Body of pancreas (tissue), 4 donors: ENCODE measurements at regions not wholly inside any gene's neighbourhood (a gene's known extent, or its start where the extent isn't known, plus 50 kb on each side); places are given as distances from the start of the nearest gene placed in this dataset.

Source experiments
- ATAC-seq: fragments of 150-250 bp; one replicate; pipeline ENCODE4 v1.9.1; 2016
- DNase-seq, 4 donors: peaks; one replicate each; pipeline ENCODE4 v3.0.0-alpha.2; 2019
- H3K27ac ChIP-seq, 4 donors: fragments of 200-600 bp; sonication (generic); 1 replicate in 3 of 4; 2 replicates in 1 of 4; pipeline versions ENCODE4 v1.5.1 to v1.6.1; 2016 to 2019; ENCODE audit warnings: mild to moderate bottlenecking in 1 of 4, mixed read lengths in 1 of 4, moderate library complexity in 1 of 4
- H3K27me3 ChIP-seq, 2 donors: fragments of 200-600 bp; sonication (generic); one replicate each; pipeline ENCODE4 v1.6.0; 2016; ENCODE audit warnings: mild to moderate bottlenecking in 1 of 2
- H3K36me3 ChIP-seq, 2 donors: fragments of 200-600 bp; sonication (generic); replicated peaks in 1 of 2; 2 replicates each; pipeline ENCODE4 v1.5.1; 2016; ENCODE audit warnings: low read depth in 2 of 2; ENCODE audit not compliant: insufficient read depth in 1 of 2
- H3K4me1 ChIP-seq: fragments of 200-600 bp; sonication (generic); one replicate; pipeline ENCODE4 v1.6.0; 2016
- H3K4me3 ChIP-seq, 2 donors: fragments of 200-600 bp; sonication (generic); 1 replicate in 1 of 2; 2 replicates in 1 of 2; pipeline ENCODE4 v1.5.1; 2016 to 2019
- H3K9me3 ChIP-seq, 3 donors: fragments of 200-600 bp; sonication (generic); 1 replicate in 2 of 3; 2 replicates in 1 of 3; pipeline ENCODE4 v1.5.1; 2016
- CTCF ChIP-seq, 7 experiments: fragments of 450-650 bp in 4 of 7; fragments of 200-600 bp in 3 of 7; sonication (generic) in 3 of 7; IDR thresholded peaks; one replicate each; pipeline ENCODE4 v1.5.1; 2016 to 2019; ENCODE audit warnings: antibody characterized with exemption in 7 of 7
- POLR2A ChIP-seq, 3 donors: fragments of 450-650 bp; IDR thresholded peaks; one replicate each; pipeline ENCODE4 v1.6.1; 2016; ENCODE audit warnings: antibody characterized with exemption in 3 of 3, mild to moderate bottlenecking in 2 of 3
- WGBS, 2 donors: methylation state at CpG; one replicate each; pipeline ENCODE4 v1.1.5; 2017; 5-methylcytosine and 5-hydroxymethylcytosine counted together
- intact Hi-C: fragments of 100-400 bp; cut with DNase I; formaldehyde crosslinking; loops from one replicate; pipeline ENCODE4 v1.15.1; 2023

- DNase-seq (no peak), ATAC-seq (no peak)
- Histone ChIP-seq H3K9me3 (no peaks in the 10 kb centered on the region), H3K4me1 (no peaks in the 10 kb centered on the region), H3K27me3 (no peaks in the 10 kb centered on the region), H3K36me3 (no peaks in the 10 kb centered on the region), H3K27ac (no peak overlapping the region), H3K4me3 (no peak overlapping the region)
- TF ChIP-seq POLR2A (IDR thresholded peaks at IDR 0.05) (no peak), CTCF (IDR thresholded peaks at IDR 0.05) (no peak)
- 27 to 29% methylated on average over 4 of the region's 4 CpGs for WGBS, 2 donors
- intact Hi-C loops, result no loop called here
Measured at GRCh38 chr20:63145156-63145555, 70.8 kb downstream of the YTHDF1 start.

- ATAC-seq (no peak), DNase-seq (no peak)
- WGBS, 2 donors, result 66 to 77% methylated on average over 9 of the region's 9 CpGs
- Histone ChIP-seq H3K27ac (no peak overlapping the region), H3K36me3 (no peaks in the 10 kb centered on the region), H3K4me3 (no peak overlapping the region), H3K9me3 (no peaks in the 10 kb centered on the region), H3K27me3 (no peaks in the 10 kb centered on the region), H3K4me1 (no peaks in the 10 kb centered on the region)
- no peak for TF ChIP-seq CTCF (IDR thresholded peaks at IDR 0.05)
- no peak for TF ChIP-seq POLR2A (IDR thresholded peaks at IDR 0.05)
- intact Hi-C loops, result no loop called here
Measured at GRCh38 chr20:63142933-63143332, 73.0 kb downstream of the YTHDF1 start.

- intact Hi-C loops, result no loop called here
- ATAC-seq (no peak), DNase-seq (no peak)
- Histone ChIP-seq H3K27me3 (no peaks in the 10 kb centered on the region), H3K36me3 (no peaks in the 10 kb centered on the region), H3K27ac (no peak overlapping the region), H3K4me1 (no peaks in the 10 kb centered on the region), H3K4me3 (no peak overlapping the region), H3K9me3 (no peaks in the 10 kb centered on the region)
- no peak for TF ChIP-seq CTCF (IDR thresholded peaks at IDR 0.05)
- no peak for TF ChIP-seq POLR2A (IDR thresholded peaks at IDR 0.05)
- WGBS, 2 donors, result 76 to 79% methylated on average over 10 to 12 of the region's 12 CpGs
Measured at GRCh38 chr20:63141531-63141930, 74.4 kb downstream of the YTHDF1 start.

- ATAC-seq (no peak), DNase-seq (no peak)
- no peak overlapping the region for H3K27ac ChIP-seq
- H3K27me3 ChIP-seq, result no peaks in the 10 kb centered on the region
- 69% methylated on average over 9 to 22 of the region's 24 CpGs for WGBS, 2 donors
- H3K9me3 ChIP-seq, result no peaks in the 10 kb centered on the region
- TF ChIP-seq POLR2A (IDR thresholded peaks at IDR 0.05) (no peak), CTCF (IDR thresholded peaks at IDR 0.05) (no peak)
- intact Hi-C loops, result no loop called here
- no peak overlapping the region for H3K4me3 ChIP-seq
- H3K36me3 ChIP-seq, result no peaks in the 10 kb centered on the region
- no peaks in the 10 kb centered on the region for H3K4me1 ChIP-seq
Measured at GRCh38 chr20:63140514-63141433, 75.2 kb downstream of the YTHDF1 start.

- Histone ChIP-seq H3K27me3 (no peaks in the 10 kb centered on the region), H3K4me1 (no peaks in the 10 kb centered on the region), H3K9me3 (no peaks in the 10 kb centered on the region), H3K36me3 (no peaks in the 10 kb centered on the region), H3K27ac (no peak overlapping the region), H3K4me3 (no peak overlapping the region)
- WGBS, 2 donors, result 62 to 75% methylated on average over 18 to 19 of the region's 19 CpGs
- ATAC-seq, result no peak
- TF ChIP-seq POLR2A (IDR thresholded peaks at IDR 0.05), result no peak
- no peak for TF ChIP-seq CTCF (IDR thresholded peaks at IDR 0.05)
- no peak for DNase-seq
- intact Hi-C loops, result no loop called here
Measured at GRCh38 chr20:63139837-63140236, 76.1 kb downstream of the YTHDF1 start.
